ENCODE measurements at regions not wholly inside any gene's neighbourhood (a gene's known extent, or its start where the extent isn't known, plus 50 kb on each side); places are given as distances from the start of the nearest gene placed in this dataset.

DNA sequence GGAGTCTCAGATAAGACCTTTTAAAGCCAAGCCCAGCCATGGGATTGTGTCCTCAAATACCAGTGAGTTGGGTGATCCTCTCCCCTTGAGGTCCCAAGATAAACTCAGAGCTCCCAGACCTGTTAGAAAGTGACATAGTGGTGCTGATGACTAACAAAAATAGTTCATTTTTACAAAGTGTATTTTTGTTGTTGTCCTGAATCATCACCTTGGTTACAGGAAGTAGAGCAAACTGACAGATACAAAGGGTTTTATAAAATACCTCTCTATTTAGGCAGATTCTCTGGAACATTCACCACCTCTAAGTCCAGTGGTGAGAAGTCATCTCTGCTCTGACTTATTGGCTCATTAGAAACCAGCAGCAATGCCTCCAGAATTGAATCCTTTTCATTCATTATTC, 259.3 kb downstream of the CEMIP2 start:
- TF ChIP-seq, protein P1, sequence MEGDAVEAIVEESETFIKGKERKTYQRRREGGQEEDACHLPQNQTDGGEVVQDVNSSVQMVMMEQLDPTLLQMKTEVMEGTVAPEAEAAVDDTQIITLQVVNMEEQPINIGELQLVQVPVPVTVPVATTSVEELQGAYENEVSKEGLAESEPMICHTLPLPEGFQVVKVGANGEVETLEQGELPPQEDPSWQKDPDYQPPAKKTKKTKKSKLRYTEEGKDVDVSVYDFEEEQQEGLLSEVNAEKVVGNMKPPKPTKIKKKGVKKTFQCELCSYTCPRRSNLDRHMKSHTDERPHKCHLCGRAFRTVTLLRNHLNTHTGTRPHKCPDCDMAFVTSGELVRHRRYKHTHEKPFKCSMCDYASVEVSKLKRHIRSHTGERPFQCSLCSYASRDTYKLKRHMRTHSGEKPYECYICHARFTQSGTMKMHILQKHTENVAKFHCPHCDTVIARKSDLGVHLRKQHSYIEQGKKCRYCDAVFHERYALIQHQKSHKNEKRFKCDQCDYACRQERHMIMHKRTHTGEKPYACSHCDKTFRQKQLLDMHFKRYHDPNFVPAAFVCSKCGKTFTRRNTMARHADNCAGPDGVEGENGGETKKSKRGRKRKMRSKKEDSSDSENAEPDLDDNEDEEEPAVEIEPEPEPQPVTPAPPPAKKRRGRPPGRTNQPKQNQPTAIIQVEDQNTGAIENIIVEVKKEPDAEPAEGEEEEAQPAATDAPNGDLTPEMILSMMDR (IDR thresholded peaks at IDR 0.05), result no peak
- TF ChIP-seq POLR2A (IDR thresholded peaks at IDR 0.05), result no peak
